ENCODE measurements at regions not wholly inside any gene's neighbourhood (a gene's known extent, or its start where the extent isn't known, plus 50 kb on each side); places are given as distances from the start of the nearest gene placed in this dataset.

DNA sequence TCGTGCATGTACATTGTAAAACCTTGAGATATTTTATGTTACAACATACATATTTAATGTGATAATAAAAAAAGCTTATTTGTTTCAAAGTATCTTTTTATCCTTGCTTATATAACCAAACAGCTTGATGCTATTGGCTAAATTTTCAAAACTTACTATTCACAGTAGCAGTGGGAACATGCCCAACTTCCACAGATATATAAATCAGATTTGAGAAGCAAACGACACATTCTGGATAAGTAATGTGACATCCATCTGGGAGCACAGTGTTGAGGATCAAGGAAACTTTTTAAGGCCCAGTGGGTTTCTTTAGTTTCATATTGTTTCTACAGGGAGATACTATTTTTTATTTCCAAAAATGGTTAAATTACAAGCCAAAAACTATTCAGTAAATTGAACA lies 350.7 kb downstream of the SEC23A start:
- H3K4me3 ChIP-seq (replicated peaks in 1 of 4; ENCODE audit: control extremely low read depth in 1 of 4, insufficient read depth in 1 of 4, low read depth in 3 of 4, low read length in 4 of 4): no peak overlapping the region
- TF ChIP-seq EZH2 (IDR thresholded peaks at IDR 0.05; ENCODE audit: low read length, missing control alignments): no peak
- no peak for TF ChIP-seq CTCF (conservative IDR thresholded peaks at IDR 0.05 in 1 of 2, IDR thresholded peaks at IDR 0.05 in 1 of 2; ENCODE audit: low read depth in 1 of 2, low read length in 2 of 2)
- H2AFZ ChIP-seq (ENCODE audit: low read length): no peak overlapping the region
- H3K27ac ChIP-seq (ENCODE audit: insufficient read depth, low read length): no peak overlapping the region
- H3K27me3 ChIP-seq (ENCODE audit: control insufficient read depth, insufficient read depth, low read length): no peaks in the 10 kb centered on the region
- no peaks in the 10 kb centered on the region for H3K79me2 ChIP-seq (ENCODE audit: control insufficient read depth, insufficient read depth, low read length)
- H3K4me1 ChIP-seq (ENCODE audit: control insufficient read depth, extremely low read depth, insufficient read depth, low read length): no peaks in the 10 kb centered on the region
- no peak overlapping the region for H3K4me2 ChIP-seq (ENCODE audit: extremely low read depth, insufficient read depth, low read length)
- no peaks in the 10 kb centered on the region for H4K20me1 ChIP-seq (ENCODE audit: control insufficient read depth, extremely low read depth, insufficient read depth, low read length)
- H3K9me3 ChIP-seq (ENCODE audit: control insufficient read depth, insufficient read depth, low read depth, low read length): no peaks in the 10 kb centered on the region
- H3K36me3 ChIP-seq (ENCODE audit: control insufficient read depth, insufficient read depth, low read length): no peaks in the 10 kb centered on the region
- DNase-seq (ENCODE audit: low read depth in 2 of 2): no peak
- no peak overlapping the region for H3K9ac ChIP-seq (ENCODE audit: insufficient read depth, low read length)

DNA sequence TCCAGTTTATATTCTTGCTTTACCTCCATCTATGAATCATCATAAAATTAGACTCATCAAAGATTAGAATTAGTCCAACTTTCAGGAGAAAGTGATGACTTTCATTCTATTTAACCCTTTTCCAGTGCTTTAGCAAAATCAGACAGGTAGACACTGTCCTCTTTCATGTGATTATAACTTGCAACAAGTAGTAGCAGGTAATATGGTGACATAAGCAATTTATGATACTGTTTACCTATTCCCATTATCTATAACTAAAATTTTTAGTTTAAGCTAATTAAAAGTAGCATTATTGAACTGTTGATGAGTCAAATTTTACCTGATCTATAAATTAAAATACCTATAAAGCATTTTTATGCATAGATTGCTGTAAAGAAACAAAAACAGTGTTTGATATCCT lies 351.6 kb downstream of the SEC23A start:
- DNase-seq (ENCODE audit: low read depth in 2 of 2): no peak
- Histone ChIP-seq H3K4me2 (ENCODE audit: extremely low read depth, insufficient read depth, low read length) (no peak overlapping the region), H3K9me3 (ENCODE audit: control insufficient read depth, insufficient read depth, low read depth, low read length) (no peaks in the 10 kb centered on the region), H3K4me3 (replicated peaks in 1 of 4; ENCODE audit: control extremely low read depth in 1 of 4, insufficient read depth in 1 of 4, low read depth in 3 of 4, low read length in 4 of 4) (no peak overlapping the region), H3K27ac (ENCODE audit: insufficient read depth, low read length) (no peak overlapping the region), H3K9ac (ENCODE audit: insufficient read depth, low read length) (no peak overlapping the region), H3K27me3 (ENCODE audit: control insufficient read depth, insufficient read depth, low read length) (no peaks in the 10 kb centered on the region), H2AFZ (ENCODE audit: low read length) (no peak overlapping the region), H3K4me1 (ENCODE audit: control insufficient read depth, extremely low read depth, insufficient read depth, low read length) (no peaks in the 10 kb centered on the region), H3K36me3 (ENCODE audit: control insufficient read depth, insufficient read depth, low read length) (no peaks in the 10 kb centered on the region), H4K20me1 (ENCODE audit: control insufficient read depth, extremely low read depth, insufficient read depth, low read length) (no peaks in the 10 kb centered on the region), H3K79me2 (ENCODE audit: control insufficient read depth, insufficient read depth, low read length) (no peaks in the 10 kb centered on the region)
- TF ChIP-seq CTCF (conservative IDR thresholded peaks at IDR 0.05 in 1 of 2, IDR thresholded peaks at IDR 0.05 in 1 of 2; ENCODE audit: low read depth in 1 of 2, low read length in 2 of 2) (no peak), EZH2 (IDR thresholded peaks at IDR 0.05; ENCODE audit: low read length, missing control alignments) (no peak)

DNA sequence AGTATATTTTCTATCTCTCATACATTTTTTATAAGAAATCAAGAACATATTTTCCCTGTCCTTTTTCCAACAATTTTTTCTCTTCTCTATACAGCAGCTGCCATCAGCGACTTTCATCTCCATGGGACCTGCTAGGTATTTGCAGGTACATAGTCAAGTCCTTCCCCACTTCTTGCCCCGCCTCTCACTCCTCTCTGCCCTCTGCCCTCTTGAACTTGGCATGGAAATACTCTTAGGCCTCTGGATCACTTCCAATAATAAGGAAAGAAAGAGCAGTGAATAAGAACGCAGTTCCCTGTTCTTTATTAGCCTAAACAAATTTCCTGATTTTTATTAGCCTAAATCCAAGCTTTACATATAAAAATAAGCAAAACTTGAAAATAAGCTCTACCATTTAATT lies 353.1 kb downstream of the SEC23A start:
- no peaks in the 10 kb centered on the region for H3K36me3 ChIP-seq (ENCODE audit: control insufficient read depth, insufficient read depth, low read length)
- no peak overlapping the region for H3K27ac ChIP-seq (ENCODE audit: insufficient read depth, low read length)
- H3K27me3 ChIP-seq (ENCODE audit: control insufficient read depth, insufficient read depth, low read length): no peaks in the 10 kb centered on the region
- DNase-seq (ENCODE audit: low read depth in 2 of 2): no peak
- H3K4me2 ChIP-seq (ENCODE audit: extremely low read depth, insufficient read depth, low read length): no peak overlapping the region
- no peak overlapping the region for H3K4me3 ChIP-seq (replicated peaks in 1 of 4; ENCODE audit: control extremely low read depth in 1 of 4, insufficient read depth in 1 of 4, low read depth in 3 of 4, low read length in 4 of 4)
- no peaks in the 10 kb centered on the region for H3K9me3 ChIP-seq (ENCODE audit: control insufficient read depth, insufficient read depth, low read depth, low read length)
- no peaks in the 10 kb centered on the region for H3K4me1 ChIP-seq (ENCODE audit: control insufficient read depth, extremely low read depth, insufficient read depth, low read length)
- TF ChIP-seq CTCF (conservative IDR thresholded peaks at IDR 0.05 in 1 of 2, IDR thresholded peaks at IDR 0.05 in 1 of 2; ENCODE audit: low read depth in 1 of 2, low read length in 2 of 2): no peak
- H4K20me1 ChIP-seq (ENCODE audit: control insufficient read depth, extremely low read depth, insufficient read depth, low read length): no peaks in the 10 kb centered on the region
- no peak overlapping the region for H3K9ac ChIP-seq (ENCODE audit: insufficient read depth, low read length)
- no peaks in the 10 kb centered on the region for H3K79me2 ChIP-seq (ENCODE audit: control insufficient read depth, insufficient read depth, low read length)
- no peak overlapping the region for H2AFZ ChIP-seq (ENCODE audit: low read length)

Data from fibroblast of lung (primary cell).